Left renal pelvis (tissue), 4 donors: ENCODE measurements at regions not wholly inside any gene's neighbourhood (a gene's known extent, or its start where the extent isn't known, plus 50 kb on each side); places are given as distances from the start of the nearest gene placed in this dataset.

Experiments used
- DNase-seq, 4 donors: peaks; one replicate each; pipeline ENCODE4 v3.0.0-alpha.2; 2013; ENCODE audit warnings: low read depth in 4 of 4, low spot score in 3 of 4

DNA sequence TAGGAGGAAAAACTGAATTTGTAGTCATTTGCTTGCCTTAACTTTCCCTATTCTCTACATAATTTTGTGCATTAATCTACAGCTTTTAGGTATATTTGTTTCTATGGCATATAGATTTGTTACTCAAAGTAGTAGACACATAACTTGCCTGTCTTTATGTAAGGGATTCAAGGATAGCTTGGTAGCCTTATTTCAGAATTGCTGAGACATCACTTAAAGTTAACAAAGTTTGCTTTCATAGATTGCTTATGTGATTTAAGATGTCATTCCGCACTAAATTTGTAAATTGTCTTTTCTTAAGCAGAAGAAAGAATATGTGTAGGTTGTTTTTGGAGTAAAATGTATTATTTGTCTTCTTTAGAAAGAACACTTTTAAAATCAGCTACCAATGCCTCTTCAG lies 477.7 kb upstream of the NOVA1 start:
- DNase-seq, result no peak

DNA sequence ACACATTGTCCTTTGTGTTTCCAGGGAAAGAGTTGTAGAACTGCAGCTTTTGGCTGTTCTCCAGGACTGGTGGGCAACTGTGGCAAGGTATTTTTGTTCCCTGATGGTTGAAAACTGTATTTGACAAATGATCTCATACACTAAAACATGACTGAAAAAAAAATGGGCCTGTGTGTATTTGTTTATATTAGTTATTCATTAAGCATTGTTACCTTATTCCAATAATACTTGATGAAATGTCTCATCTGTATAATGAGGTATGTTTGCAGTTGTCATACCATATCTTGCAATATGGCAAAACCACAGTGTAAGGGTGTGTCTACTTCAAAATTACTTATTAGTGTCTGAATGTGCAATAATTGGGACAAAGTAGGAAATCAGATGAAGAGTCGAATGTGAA lies 479.4 kb upstream of the NOVA1 start:
- no peak for DNase-seq

DNA sequence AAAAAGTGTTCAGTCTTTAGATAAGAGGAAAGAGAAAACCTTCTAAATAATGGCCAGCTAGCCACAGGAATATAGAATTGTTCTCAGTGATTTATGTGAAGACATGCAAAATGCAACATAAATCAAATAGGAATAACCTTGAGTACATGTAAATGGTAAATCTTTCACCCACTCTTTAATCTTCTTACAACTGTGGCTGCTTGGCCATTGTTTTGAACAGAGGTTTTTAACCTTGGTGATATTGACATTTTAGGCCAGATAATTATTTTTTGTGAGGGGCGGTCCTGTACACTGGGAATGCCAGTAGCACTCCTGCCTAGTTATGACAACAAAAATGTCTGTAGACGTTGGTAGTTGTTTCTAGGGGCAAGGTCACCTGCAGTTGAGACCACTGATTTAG lies 479.9 kb upstream of the NOVA1 start:
- no peak for DNase-seq

DNA sequence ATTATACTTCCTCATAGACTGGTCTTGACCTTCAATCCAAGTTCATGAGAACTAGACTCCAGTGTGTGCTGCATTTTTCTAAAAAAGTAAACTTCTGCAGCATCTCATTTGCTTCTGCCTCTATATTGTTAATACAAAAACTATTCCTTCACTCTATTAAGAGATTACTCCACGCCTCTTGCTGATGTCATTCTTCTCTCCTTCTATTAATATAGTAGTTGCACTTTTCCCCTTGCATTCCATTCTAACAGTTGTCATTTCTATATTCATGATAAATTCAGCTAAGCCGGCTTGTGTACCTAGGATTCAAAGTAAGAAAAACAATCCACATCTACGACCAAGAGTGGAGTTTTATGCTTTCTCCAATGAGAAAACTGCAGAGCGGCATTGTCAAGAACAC lies 480.4 kb upstream of the NOVA1 start:
- DNase-seq, result no peak

DNA sequence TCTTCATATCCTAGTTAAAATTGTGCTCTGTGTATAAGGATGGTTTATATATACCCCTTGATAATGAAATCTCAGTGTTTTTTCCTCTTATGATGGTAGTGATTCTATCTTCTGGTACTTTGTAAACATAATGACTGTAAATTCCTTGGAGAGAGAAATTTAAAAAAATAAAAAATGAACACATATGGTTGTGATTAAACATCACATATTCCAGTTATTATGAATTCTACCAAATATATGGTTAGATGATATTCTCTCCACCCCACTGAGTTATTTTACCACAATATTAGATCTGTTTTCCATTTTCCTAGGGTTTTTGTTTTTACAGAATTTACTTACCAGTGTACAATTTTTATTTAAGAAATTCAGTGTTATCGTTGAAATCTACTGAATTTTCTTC lies 481.9 kb upstream of the NOVA1 start:
- DNase-seq, result no peak

DNA sequence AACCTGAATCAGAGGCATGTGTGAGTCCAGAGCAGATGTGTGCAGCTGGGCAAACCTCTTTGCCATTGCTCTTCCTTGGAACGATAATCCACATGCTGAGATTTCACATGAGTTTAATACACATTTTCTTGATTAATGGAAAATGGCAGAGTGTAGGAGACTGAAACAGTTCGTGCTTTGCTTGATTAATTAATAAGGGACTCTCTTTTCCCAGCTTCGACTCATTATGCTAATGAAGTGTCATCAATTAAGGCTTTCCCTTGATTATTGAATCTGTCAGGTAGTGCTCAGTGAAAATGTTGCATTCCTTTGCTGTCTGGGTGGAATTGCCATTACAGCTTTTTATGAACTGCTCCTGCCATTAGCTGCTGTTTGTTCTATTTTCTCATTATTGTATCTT lies 487.7 kb upstream of the NOVA1 start:
- DNase-seq, result no peak

DNA sequence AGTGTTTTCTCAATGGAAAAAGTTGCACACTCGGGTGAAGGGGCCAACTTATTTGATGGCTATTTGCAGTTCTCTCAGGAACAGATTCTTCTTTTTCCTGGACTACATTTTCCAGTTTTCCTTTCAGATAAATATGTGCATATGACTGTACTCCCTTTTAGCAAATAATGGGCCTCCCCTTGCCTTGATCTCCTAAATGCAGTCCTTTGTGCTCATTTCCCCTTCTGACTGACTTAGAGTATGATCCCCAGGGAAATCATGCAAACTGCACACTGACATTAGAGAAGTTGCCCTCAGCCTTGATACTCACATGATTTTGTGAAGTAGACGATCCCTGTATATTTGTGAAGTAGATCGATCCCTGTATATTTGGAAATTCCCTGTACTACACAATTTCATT lies 492.9 kb upstream of the NOVA1 start:
- DNase-seq, result no peak

DNA sequence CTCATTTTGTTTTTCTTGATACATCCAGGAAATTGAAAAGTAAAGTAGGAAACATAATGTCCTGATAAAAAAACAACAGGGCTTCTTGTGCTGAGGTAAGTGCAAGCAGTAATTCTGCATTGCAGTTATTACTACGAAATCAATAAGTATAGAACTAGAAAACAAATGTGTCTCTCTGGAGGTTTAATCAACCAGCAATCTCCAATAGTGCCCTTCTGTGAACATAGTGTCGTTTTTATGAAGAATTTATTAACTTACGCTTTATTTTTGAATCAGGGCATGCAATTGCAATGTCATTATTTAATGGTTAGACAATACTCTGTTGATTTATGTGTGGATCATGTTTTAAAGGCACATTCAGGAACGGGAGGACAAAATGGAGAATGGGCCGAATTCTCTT lies 494.1 kb upstream of the NOVA1 start:
- no peak for DNase-seq

DNA sequence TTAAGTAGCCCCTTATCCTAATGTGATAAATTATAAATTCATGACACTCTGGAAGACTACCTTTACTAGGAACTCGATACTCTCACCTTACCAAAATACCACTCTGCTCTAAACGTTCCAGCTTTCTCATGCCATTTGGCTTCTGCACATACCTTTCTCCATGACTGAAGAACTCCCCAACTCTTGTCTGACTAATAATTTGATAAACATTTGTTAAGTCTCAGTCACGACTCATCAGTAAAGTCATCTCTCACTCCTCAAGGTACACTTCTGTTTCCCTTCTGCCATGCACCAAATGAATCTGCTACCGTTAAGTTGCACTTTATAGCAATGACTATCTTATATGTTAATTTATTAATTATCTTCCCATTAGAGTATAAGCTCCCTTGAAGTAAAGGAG lies 498.3 kb upstream of the NOVA1 start:
- no peak for DNase-seq

DNA sequence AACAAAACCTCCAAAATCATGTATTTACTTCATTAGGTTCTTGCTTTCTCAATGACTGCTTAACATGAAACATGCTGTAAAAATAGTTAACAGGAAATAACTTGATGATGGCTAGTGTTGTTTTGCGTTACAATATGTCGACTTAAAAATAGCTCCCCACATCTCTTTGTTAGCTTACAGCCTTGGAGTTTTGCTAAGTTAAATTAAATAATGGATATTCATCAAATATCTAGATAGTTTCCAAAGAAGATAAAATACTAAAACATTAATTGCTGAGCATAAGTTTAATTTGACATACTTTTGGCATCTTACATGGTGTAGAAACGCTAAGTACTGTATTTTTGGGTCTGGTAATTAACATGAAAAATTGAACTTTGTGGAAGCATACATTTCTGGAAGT lies 500.6 kb upstream of the NOVA1 start:
- peak in 3 of 4 donors; percentile 17 to 32 (median 20) for DNase-seq

DNA sequence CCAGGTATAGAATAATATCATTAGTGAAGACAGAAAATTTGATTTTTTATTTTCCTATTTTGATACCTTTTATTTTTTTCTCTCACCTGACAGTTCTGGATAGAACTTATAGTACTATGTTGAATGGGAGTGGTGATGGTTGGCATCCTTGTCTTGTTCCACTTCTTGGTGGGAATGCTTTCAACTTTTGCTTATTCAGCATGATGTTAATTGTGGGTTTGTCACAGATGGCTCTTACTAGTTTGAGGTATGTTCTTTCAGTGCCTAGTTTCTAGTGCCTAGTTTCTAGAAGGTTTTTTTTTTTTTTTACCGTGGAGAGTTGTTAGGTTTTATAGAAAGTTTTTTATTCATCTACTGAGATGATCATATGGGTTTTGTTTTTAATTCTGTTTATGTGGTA lies 516.3 kb upstream of the NOVA1 start:
- no peak for DNase-seq

DNA sequence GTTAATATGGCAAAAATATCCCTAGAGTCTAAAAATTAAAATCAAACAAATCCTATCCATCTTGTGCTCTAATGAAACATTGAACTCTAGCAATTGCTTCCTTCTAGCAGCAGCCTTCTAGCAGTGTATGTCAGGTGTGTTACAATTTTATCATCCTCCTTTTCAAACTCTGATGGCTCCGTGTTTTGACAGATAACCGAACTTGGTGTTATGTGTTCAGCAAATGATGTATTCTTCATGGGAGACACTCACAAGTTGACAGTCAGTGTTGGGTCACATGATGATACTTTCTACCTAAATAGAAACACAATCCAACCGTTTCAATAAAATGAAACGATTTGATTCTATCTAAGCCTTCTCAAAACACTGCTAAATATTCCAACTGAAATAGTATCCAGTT lies 525.3 kb upstream of the NOVA1 start:
- DNase-seq, result no peak

DNA sequence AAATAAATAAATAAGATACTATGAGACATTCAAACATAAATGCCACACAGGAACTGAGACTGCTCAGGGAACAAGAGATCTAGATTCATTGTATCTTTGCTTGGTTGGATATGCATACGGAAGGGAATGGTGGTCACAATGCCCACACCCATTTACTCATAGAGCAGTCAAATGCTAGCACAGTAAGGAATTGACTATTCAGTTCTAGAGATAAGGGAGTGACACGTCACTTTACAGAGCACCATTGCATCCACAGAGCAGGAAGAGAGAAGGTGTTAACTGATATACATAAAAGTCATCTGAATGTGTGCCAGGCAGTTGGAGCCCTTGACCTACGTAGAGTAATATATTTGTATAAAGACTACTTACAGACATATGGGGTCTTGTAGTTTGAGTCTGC lies 530.0 kb upstream of the NOVA1 start:
- no peak for DNase-seq

DNA sequence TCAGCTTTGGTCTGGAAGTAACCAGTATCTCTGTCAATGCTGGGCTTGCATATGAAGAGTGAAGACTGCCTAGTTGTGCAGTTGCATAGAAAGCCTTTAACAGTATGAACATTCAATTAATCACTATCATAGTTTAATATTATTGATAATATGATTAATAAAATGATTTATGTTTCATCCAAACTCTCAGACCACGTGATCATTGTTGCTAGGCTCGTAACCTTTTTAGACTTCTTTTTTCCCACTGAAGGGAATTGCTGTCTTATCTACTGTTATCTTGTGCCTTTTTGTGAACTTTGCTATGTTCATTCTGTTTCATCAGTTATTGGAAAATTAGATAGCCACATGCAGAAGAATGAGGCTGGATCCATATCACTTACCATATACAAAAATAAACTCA lies 536.4 kb upstream of the NOVA1 start:
- DNase-seq, result no peak

DNA sequence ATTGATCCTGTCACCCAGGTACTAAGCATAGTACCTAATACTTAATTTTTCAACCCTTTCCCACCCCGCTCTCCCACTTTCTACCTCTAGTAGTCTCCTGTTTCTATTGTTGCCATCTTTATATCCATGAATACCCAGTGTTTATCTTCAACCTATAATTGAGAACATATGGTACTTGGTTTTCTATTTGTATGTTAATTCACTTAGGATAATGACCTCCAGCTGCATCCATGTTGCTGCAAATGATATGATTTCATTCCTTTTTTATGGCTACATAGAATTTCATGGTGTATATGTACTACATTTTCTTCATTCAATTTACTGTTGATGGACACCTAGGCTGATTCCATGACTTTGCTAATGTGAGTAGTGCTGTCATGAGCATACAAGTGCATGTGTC lies 547.3 kb upstream of the NOVA1 start:
- DNase-seq, result no peak

DNA sequence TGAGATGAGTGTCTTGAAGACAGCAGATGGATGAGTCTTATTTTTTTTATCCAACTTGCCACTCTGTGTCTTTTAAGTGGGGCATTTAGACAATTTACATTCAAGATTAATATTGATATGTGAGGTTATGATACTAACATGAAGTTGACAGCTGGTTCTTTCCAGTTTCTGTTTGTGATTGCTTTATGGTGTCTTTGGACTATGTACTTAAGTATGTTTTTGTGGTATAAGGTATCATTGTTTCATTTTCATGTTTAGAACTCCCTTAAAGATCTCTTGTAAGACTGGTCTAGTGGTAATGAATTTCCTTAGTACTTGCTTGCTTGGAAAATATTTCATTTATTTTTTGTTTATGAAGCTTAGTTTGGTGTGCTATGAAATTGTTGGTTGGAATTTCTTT lies 550.3 kb upstream of the NOVA1 start:
- DNase-seq, result no peak

DNA sequence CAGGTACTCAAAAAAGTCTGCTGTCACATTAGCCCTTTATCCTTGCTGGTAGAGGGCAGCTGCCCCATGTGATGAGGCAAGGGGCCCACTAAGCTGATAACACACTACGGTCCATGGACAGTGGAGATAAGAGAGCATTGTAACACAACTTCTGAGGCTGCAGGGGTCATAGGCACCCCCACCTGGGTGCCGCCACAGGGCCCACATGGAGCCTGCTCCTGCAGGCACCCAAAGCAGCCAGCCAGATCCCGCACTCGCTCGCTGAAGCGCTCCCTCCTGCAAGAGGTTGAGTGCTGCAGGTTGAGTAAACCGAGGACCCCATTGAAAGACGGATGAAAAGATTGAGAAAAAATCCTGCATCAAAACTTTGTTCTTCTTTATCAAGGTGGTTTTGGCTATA lies 566.3 kb upstream of the NOVA1 start:
- no peak for DNase-seq

DNA sequence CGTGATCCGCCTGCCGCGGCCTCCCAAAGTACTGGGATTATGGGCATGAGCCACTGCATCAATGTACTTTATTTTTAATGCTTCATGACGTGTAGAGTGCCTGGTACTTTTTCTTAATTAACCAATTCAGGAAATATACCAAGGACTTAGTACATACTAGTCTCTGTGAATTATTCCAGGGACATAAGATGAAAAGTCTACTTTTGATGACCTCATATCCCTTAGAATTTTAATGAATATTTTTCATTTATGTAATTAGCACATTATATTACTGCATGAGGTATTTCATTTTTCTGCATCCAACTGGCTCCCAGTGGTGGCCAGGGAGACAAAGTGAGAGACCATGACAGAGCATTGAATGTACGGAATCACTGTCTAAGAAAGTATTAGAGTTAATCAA lies 577.7 kb upstream of the NOVA1 start:
- DNase-seq, result no peak

DNA sequence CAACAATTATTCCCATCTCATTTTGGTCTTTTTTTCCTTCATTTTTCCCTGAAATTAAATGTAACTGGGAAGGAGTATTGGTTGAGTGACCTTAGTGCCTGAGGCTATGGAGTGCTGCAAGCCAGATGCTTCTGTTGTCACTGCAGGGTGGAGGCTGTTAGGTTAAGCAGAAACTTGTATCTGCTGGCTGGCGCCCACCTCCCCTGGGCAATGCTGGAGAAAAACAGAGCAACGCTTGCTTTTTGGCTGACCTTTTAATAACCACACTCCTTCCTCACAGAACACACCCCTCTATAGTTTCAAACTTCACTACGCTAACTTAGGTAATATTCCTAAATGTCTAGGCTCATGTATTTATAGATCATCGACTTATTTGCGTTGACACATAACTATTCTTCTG lies 583.5 kb upstream of the NOVA1 start:
- DNase-seq, result no peak

DNA sequence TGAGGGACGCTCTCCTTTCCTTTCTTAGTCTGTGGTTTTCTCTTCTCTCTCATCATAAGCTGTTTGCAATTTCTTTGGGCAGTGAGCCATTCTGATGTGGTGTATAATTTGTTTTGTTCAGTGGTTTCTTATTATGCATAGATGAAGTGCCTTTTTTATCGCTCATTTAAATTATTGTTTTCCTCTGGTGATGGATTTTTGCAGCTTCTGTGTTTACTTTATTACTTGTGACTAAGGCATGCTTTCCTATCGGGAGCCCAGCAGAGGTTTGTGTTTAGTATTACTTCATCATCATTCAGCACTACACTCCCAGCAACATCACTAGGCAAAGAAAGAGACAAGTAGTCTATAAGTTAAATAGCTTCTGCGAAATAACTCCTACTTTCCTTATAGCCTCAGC lies 586.6 kb upstream of the NOVA1 start:
- no peak for DNase-seq

DNA sequence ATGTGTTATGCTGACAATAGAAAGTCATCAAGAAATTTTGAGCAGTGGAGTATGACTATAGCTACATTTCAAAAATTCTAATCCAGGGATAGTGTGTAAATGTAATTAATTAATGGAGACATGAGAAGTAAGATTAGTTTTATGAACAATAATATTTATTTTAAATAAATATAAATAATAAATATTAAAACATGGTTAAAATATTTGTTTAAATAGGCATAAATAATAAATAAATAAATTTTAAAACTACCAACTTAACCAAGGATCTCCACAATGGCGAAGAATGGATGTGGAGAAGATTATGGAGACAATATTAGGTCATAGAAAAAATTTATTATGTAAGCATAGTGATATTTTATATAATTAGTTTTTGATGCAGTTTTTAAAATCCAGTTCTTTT lies 588.2 kb upstream of the NOVA1 start:
- no peak for DNase-seq

DNA sequence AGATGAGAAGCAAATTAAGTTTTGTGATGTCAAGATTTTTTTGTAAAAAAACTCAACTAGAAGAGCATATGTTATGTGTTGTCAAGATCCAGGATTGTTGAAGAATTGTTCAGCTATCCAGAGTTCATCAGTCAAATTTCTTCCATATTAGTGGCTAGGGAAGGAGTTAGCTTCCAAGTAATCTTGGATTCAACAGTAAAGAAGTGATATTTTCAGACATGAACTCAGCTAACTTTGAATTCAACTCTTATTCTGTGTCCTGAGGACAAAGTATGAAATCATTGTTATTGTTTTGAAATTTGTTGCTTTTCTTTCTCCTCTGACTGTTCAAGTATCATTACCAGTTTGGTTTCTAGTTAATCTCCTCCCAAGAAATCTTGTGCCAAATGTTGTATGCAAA lies 589.3 kb upstream of the NOVA1 start:
- no peak for DNase-seq

DNA sequence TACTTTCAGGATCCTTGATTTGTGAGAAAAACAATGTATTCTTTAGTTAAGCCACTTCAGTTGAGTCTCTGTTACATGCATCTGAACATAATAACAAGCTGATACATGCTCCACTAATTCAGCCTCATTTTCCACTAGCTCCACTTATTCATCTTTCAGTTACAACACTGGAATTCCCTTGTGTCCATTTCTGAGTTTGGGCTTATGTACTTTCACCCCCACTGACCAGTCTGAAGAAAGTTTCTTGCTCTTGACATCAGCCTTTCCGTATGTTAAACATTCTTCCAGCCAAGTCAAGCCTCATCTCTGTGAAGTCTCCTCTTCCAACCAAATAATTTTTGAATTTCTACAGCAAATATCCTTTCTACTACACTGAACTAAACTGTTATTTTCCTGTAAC lies 592.5 kb upstream of the NOVA1 start:
- DNase-seq, result no peak

DNA sequence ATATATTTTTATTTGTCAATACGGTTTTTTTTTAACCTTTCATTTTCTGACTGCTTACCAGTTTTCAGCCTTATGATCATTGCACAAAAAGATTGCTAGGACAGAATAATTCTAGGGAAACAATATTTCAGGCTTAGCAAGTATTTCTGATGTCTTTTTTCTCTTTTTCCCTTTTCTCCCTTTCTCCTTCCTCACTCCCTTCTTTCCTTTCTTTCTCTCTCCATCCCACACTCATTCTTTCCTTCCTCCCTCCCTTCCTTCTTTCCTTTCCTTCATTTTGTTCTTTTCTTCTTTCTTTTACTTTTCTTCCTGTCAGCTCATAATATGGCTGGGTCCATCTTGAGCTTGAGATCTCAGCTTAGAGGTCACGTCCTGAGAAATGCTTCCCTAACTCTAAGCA lies 601.4 kb upstream of the NOVA1 start:
- no peak for DNase-seq
